ENCODE measurements at regions not wholly inside any gene's neighbourhood (a gene's known extent, or its start where the extent isn't known, plus 50 kb on each side); places are given as distances from the start of the nearest gene placed in this dataset.

- TF ChIP-seq, protein P1, sequence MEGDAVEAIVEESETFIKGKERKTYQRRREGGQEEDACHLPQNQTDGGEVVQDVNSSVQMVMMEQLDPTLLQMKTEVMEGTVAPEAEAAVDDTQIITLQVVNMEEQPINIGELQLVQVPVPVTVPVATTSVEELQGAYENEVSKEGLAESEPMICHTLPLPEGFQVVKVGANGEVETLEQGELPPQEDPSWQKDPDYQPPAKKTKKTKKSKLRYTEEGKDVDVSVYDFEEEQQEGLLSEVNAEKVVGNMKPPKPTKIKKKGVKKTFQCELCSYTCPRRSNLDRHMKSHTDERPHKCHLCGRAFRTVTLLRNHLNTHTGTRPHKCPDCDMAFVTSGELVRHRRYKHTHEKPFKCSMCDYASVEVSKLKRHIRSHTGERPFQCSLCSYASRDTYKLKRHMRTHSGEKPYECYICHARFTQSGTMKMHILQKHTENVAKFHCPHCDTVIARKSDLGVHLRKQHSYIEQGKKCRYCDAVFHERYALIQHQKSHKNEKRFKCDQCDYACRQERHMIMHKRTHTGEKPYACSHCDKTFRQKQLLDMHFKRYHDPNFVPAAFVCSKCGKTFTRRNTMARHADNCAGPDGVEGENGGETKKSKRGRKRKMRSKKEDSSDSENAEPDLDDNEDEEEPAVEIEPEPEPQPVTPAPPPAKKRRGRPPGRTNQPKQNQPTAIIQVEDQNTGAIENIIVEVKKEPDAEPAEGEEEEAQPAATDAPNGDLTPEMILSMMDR (IDR thresholded peaks at IDR 0.05), result no peak
- no peak for TF ChIP-seq POLR2A (IDR thresholded peaks at IDR 0.05)
Measured at GRCh38 chr21:32215306-32215685, 63.6 kb downstream of the MIS18A start.
